GOT3 (cell line): ENCODE measurements at regions not wholly inside any gene's neighbourhood (a gene's known extent, or its start where the extent isn't known, plus 50 kb on each side); places are given as distances from the start of the nearest gene placed in this dataset.
"Not testable (repeated sequence)": the region's sequence is repeated elsewhere in the genome, so short reads cannot be mapped to it uniquely, and the experiment has no call there.

Source experiments
- DNase-seq: peaks from one replicate; lab custom pipeline; 2025; ENCODE audit warnings: mixed read lengths; lab: John Stamatoyannopoulos, UW

DNA sequence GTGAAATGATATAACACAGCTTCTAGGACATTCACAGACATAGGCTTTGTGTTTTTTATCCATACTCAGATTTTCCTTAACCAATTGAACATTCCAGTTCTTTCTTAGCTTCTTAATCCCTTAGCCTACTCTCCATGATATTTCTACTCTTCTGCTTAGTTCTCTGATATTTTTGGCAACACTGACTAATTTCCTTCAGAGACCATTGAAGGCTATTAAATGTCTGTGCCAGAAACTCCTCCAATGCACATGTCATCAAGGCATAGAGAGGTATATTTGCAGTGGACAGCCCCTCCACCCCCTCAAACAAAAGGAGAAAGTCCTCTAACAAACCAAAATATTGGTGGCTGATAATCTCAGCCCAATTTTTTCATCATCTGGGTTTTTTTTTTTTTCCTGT, 105.9 kb upstream of the TSC22D2 start:
- DNase-seq, result no peak

DNA sequence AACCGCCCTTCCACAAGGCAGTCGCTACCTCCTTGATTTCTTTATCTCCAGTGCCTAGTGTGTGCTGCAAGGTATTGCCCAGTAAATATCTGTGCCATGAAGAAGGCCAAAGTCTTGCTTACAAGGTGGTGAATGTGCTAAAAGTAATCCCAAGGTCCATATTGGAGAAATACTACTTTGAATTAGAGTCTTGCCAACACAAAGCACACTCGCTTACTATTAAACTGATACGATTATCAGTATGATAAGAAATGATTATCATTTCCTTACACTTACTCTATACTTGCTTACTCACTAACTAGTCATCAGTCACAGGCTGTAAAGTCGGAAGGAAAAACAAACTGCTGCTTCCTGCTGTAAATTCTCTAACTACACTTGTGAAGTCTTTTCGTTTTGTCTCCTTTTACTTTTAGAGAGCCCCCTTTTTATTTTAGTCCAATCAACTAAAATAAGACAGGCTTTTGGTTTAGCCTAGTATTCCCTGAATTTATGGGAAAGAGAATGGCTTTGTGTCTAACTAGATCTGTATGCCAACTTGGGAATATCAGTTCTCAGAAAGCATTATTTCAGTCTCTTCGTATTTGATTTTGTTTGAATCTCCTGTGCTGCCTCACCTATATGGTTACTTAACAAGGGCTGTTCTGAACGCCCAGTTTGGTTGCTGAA, 107.1 kb upstream of the TSC22D2 start:
- no peak for DNase-seq

DNA sequence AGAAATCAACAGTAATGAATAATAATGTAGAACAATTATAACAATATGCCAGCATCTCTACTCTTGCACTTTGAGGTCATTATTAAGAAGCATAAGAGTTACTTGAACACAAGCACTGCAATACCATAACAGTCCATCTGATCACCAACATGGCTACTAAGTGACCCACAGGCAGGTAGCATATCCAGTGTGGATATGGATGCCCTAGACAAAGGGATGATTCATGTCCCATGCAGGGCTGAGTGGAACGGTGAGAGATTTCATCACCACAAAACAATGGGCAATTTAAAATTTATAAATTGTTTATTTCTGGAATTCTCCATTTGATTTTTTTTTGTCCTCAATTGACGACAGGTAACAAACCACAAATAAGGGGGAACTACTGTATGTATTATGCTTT, 107.7 kb upstream of the TSC22D2 start:
- no peak for DNase-seq

DNA sequence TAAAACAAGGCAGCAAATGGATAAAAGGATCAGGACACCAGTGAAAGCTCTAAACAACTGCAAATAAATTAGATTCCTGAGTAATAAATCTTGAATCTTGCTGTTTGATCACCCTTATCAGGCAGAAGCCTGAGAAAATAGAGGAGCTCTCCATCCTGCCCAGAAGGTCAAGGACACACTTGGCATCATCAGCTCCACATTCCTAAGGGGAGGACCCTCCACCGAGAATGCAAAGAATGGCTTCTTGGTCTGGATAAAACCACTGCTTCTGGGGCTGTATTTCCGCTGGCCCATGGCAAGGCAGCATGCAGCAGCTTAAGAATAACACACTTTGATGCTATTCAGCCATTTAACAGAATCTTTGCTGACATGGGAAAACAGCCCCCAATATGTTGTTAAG, 108.9 kb upstream of the TSC22D2 start:
- no peak for DNase-seq

DNA sequence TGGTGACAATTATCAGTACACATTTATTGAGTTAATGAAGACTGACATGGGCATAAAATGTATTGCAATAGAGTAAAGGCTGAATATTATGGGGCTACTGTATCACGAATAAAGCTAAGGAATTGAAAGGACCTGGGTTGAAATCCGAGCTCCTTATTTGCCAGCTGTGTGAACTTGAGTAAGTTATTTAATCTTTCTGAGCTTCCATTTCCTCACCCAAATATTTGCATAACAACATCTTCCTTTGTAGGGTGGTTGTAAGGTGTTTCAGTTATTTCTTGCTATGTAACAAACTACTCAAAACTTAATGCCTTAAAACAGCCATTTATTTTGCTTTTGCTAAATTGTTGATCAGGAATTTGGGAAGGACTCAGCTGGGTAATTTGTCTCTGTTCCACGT, 111.1 kb upstream of the TSC22D2 start:
- DNase-seq, result no peak

DNA sequence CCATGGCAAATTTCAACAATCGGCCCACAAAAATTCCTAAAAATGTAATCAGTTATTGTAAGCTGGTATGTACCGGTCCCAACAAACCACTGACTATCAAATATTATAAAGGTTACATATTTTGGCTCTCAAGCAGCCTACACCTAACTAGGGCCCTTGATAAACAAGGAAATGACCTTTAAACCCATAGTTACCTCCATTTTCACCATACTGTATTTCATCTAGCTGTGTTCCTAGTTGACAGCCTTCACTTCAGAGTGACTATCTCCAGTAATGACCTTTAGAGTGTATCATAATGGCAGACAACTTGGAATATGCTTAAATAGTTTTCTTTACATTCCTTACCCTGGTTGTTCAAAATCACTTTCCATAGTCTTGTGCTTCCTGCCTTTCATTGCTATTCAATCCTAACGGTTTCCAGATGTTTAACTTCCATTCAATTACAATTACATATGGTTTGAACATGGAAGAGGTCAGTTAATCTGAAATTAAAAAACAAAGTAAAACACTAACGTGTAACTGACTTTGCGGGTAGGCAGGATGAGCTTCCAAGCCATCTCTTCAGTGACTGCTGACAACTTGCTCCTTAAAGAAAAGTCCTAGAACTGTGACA, 111.9 kb upstream of the TSC22D2 start:
- DNase-seq, result no peak

DNA sequence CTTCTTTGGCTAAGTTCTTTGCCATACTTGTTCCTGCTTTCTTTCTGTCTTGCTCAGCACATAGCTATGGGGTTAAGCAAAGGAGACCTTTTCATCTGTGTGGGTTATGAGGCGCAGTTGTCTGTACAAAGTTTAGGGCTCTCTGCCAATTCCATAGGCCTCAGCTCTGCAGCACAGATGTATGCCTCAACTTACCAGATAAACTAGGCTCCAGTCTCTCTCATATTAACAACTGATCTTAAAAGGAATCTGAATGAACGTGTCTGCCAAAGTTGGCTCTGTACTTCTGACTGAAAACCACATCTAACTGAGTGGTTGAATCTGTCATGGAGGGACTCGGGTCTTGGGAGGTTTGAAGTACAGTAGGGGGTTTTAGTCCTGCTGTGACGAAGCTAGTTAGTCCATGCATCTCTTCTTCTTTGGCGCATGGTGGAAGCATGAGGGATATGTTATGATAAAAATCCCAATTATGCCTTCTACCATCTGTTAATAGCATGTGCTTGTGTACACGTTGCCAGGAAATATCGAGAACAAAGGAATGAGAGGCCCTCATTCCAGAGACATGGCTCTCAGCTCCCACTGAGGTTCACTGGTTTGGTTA, 114.6 kb upstream of the TSC22D2 start:
- no peak for DNase-seq

DNA sequence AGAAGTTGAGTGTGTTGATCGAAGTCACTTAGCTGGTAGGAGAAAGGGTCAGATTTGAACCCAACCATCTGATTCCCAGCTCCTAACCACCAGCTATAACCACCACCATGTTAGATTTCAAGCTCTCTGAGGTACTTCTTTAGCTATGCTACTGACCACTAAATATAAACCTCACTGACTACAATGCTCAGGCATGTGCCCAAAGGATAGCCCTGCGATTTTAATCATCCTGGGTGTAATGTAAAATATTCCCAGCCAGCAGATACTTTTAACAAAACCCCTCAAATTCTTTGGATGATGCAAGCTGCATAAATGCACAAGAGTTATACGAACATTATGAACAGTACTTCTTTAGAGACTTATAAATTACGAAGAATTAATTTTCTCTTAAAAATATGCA, 115.2 kb upstream of the TSC22D2 start:
- DNase-seq, result no peak

DNA sequence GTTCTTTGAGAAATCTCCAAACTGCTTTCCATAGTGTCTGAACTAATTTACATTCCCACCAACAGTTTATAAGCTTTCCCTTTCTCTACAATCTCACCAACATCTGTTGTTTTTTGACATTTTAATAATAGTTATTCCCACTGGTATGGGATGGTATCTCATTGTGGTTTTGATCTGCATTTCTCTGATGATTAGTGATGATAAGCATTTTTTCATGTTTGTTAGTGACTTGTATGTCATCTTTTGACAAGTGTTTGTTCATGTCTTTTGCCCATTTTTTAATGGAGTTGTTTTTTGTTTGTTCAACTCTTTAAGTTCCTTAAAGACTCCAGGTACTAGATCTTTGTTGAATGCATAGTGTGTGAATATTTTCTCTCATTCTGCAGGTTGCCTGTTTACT, 116.6 kb upstream of the TSC22D2 start:
- DNase-seq, result no peak

DNA sequence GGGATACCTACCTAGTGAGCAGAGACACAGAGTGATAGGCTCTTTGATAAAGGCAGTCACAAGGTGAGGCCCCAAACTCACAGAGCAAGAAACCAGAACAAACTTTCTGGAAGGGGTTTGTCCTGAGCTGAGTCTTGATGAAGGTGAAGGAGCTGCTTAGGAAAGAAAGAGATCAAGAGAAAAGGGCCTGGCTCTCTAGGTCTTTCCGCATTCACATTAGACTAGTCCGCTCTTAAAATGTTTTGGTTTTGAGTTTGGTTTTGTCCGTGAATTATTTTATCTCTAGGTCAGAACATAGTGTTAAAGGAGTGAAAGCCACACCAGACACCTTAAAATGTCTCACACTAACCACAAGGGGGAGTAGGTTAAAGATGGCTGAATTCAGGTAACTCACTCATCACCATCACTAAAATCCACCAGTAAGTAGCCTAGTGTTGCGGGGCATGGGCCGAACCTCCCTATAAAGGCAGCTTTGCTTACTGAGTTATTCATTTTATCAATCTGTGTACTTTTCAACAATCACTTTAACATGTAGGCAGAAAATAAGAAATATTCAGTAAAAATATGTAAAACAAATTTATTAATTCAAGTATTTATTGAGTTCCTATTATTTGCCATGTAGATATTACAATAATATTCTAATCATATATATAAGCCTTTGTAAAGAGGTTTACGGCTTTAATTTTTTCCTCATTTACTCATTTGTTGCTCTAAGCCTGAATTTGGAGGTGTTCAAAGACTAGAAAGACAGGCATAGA, 121.5 kb upstream of the TSC22D2 start:
- no peak for DNase-seq

DNA sequence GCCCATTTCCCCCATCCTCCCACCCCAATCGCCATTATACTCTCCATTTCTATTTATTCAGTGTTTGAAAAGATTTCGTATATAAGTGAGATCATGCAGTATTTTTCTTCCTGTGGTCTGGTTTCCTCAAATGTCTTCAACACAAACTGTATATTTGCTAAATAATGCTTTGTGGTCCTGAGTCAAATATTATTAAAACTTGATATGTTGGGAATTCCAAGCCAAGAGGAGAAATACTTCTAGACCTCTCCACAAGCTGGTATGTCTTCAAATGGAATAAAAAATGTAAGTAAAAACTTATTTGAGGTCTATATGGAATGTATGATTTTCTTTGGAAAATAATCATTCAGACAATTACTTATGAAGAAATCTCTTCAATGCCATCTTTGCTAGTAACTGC, 122.5 kb upstream of the TSC22D2 start:
- no peak for DNase-seq

DNA sequence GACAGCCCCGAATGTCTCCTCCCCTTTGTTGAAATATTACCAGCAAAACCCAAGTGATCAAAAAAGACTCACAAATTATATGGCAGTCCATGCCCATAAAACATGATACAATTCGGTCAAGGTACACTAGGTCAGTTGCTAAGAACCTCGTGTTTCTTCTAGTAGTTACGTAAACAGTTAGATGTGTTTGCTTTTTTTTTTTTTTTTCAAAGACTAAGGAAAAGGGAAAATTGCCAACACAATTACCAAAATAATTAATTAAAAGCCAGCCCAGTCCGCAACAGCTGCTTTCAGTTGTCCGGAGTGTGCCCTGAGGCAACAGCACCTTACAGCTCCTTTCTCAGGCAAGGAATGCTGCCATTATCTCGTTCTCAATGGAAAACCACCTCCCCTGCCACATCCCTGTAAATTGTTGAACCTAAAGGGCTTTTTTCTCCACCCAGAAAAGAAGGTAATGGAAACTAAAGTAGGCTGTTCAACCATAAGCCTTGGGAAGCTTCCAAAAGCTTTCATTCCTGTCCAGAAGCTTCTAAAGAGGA, 129.2 kb upstream of the TSC22D2 start:
- no peak for DNase-seq

DNA sequence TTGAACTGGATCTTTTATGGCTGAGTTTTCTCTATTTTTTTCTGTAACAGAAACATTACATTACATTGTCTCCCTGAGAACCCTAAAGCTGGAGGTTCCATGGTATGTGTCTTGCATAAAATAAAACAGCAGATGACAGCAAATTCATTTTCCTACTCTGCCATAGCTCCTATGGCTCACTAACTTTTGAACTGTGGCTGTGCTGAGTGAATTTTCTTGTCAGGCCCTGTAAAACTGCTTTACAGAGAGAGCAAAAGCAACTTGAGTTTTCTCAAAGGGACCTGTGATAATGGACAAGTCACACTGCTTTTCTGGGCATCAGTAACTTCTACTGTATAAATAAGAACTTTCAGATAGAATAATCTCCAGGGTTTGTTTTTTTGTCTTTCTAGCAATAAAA, 129.9 kb upstream of the TSC22D2 start:
- DNase-seq, result no peak

DNA sequence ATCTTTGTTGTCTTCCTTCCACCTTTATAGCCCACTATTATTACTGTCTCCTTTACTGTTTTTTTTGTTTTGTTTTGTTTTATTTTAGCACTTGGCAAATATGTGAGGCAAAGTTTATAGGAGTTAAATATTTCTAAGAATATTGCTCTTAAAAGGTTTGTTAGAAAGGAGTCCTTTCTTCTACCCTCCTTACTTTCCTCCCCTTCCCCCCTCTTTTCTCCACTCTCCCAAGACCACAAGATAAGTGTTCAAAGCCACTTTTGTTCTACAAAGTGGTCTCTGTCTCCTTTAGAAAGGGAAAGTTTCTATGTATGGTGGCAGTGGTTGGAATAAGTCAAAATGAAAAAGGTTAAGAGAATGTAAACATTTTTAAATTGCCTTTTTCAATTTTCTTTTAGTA, 130.7 kb upstream of the TSC22D2 start:
- no peak for DNase-seq

DNA sequence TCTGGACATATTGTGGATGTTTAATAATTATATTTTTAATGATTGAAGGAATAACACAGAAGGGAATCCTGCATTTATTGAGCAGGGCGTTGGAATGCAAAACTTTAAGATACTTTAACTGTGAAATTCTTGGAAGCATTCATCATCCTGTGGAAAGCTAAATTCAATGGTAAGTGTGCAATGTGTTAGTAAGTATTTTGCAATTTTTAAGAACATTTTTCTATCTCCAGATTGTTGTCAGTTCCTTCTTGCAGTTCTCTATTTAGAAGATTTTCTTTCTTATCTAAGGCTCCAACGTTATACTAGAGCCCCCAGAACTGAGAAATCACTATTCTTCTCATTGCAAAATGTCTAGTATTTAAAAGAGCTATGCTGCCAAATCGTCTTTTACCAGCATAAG, 132.2 kb upstream of the TSC22D2 start:
- no peak for DNase-seq

DNA sequence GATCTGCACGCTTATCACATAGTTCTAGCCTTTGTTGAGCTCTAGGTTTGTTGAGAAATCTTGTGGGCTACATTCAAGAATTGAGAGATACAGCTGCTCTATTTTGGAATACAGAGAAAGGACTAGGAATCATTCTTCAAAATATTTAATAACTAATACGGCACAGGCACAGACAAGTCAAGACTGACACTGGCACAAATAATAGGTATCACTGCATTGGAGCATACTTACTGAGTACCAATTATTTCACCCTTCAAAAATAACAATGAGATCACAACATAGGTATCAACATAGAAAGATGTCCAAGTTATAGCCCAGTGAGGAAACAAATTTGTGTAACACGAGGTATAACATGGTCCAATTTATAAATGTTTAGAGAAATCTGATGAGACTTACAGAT, 133.7 kb upstream of the TSC22D2 start:
- no peak for DNase-seq

DNA sequence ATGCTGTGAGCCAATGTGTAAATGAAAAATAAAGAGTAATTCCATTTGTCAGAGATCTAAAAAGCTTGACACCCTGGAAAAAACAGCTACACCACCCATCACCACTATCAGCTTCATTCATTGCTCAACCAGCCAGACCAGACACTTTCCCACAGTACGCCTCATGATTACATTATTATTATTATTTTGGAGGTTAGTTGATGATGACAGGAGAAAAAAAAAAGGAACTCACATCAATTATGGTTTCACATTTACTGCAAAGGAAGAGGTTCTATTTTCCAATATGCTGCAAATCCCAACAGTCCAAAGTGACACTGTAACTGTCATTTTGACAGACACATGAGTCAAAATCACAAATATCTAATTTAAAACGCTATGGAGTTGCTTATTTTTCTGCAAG, 134.7 kb upstream of the TSC22D2 start:
- DNase-seq, result no peak

DNA sequence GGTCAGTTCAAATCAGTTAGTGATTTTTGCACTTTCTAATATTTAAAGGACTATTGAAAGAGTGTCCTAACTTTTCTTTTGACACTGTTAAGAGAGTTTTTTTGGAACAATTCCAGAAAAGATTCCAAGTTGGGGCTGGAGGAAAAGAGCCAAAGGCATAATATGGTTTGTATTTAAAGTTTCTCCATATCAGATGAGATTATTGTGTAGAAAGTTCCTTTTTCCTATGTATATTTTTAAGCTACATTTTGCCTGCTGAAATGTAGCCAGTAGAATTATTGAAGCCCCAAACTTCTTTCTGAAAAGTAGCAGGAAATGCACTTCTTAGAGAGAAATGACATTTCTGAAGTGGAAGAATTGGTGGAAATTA, 136.5 kb upstream of the TSC22D2 start:
- no peak for DNase-seq

DNA sequence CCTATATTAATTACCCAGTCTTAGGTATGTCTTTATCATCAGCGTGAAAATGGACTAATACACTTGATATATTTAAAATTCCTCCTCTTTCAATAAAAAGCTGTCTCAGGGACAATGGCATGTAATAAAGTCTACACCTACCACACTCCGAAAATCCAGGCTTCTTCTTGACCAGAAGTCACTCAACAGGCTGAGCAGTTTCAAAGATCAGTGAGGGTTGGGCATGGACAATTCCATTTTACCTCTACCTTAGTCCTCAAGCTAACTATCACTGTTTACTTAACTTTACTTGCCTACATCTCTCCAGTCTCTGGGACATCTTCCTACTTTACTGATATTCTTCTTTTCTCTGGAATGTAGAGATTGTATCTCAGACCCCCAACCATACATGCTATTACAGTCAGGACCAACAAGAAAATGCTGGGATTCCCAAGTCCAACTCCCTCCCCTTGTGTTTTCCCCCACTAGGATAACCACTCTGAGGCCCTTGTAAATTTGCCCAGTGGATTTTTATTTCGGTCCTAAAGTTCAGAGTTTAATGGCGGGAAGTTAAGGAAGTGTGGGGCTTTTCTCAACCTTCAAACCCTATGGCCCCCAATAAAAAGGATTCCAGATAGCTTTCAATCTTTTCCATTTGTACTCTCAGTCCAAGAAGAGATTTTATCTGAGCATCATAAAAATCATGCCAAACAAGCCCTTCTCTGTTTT, 137.1 kb upstream of the TSC22D2 start:
- no peak for DNase-seq

DNA sequence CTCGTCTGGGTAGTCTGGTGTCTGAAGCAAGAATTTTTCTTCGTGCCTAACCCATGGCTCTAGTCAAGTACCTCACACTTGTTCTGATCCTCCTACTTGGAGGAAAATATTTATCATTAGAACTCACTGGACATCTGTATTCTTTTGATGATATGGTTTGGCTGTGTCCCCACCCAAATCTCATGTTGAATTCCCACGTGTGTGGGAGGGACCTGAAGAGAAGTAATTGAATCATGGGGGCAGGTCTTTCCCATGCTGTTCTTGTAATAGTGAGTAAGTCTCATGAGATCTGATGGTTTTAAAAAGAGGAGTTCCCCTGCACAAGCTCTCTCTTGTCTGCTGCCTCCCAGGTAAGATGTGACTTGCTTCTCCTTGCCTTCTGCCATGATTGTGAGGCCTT, 137.7 kb upstream of the TSC22D2 start:
- DNase-seq, result not testable (repeated sequence)

DNA sequence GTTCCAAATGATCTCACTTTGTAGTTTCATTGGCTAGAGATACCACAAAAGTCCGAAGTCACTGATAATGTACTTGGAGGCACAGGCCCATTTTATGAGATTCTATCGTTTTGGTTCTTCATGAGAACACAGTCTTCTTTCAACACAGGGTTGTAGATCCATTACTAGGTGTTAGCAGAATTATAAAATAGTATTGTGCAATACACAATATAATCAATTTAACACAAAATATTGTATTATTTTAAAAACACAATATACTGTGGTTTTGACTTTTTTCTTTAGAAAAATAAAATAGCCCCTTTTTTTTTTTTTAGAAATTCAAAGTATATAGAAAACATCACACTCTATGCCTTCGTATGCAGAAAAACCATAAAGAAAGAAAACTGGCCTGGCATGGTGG, 138.6 kb upstream of the TSC22D2 start:
- no peak for DNase-seq
